Loucy (cell line): ENCODE measurements at regions not wholly inside any gene's neighbourhood (a gene's known extent, or its start where the extent isn't known, plus 50 kb on each side); places are given as distances from the start of the nearest gene placed in this dataset.
"Not testable (repeated sequence)": the region's sequence is repeated elsewhere in the genome, so short reads cannot be mapped to it uniquely, and the experiment has no call there.

Experiments used
- H2AFZ ChIP-seq: fragments of 200-600 bp; sonication (generic); 2 replicates; pipeline ENCODE4 v1.6.0; 2016; ENCODE audit warnings: antibody characterized with exemption, mild to moderate bottlenecking, low read length, moderate library complexity
- H3F3A ChIP-seq: fragments of 200-600 bp; 2 replicates; pipeline ENCODE4 v1.6.0; 2016; ENCODE audit warnings: antibody characterized with exemption, low read depth, mild to moderate bottlenecking
- H3K27me3 ChIP-seq: fragments of 200-600 bp; sonication (generic); 2 replicates; pipeline ENCODE4 v1.6.1; 2014; ENCODE audit warnings: low read length, mild to moderate bottlenecking; ENCODE audit not compliant: insufficient read depth, poor library complexity, severe bottlenecking
- H3K36me3 ChIP-seq: fragments of 200-600 bp; sonication (generic); 2 replicates; pipeline ENCODE4 v1.6.1; 2016; ENCODE audit warnings: low read length; ENCODE audit not compliant: insufficient read depth
- H3K4me1 ChIP-seq: fragments of 200-600 bp; sonication (generic); 2 replicates; pipeline ENCODE4 v1.5.1; 2014; ENCODE audit warnings: low read length, mild to moderate bottlenecking; ENCODE audit not compliant: insufficient read depth, poor library complexity, severe bottlenecking
- H3K4me2 ChIP-seq: fragments of 200-600 bp; sonication (generic); 2 replicates; pipeline ENCODE4 v1.6.0; 2014; ENCODE audit warnings: antibody characterized with exemption, low read length, low read depth, mild to moderate bottlenecking; ENCODE audit not compliant: poor library complexity, severe bottlenecking
- H3K4me3 ChIP-seq: fragments of 200-600 bp; sonication (generic); 2 replicates; pipeline ENCODE4 v1.5.1; 2014; ENCODE audit warnings: low read length, mild to moderate bottlenecking, mixed read lengths; ENCODE audit not compliant: poor library complexity, severe bottlenecking
- H3K79me2 ChIP-seq: fragments of 200-600 bp; sonication (generic); 2 replicates; pipeline ENCODE4 v1.6.1; 2014; ENCODE audit warnings: low read length; ENCODE audit not compliant: insufficient read depth
- H3K9ac ChIP-seq: fragments of 200-600 bp; sonication (generic); 2 replicates; pipeline ENCODE4 v1.6.0; 2014; ENCODE audit warnings: mild to moderate bottlenecking, low read depth, low read length, moderate library complexity; ENCODE audit not compliant: poor library complexity, severe bottlenecking
- H3K9me2 ChIP-seq: fragments of 200-600 bp; sonication (generic); replicated peaks from 2 replicates; pipeline ENCODE4 v1.6.1; 2016; ENCODE audit warnings: low read depth, low read length, mixed read lengths
- H3K9me3 ChIP-seq: fragments of 200-600 bp; sonication (generic); 2 replicates; pipeline ENCODE4 v1.6.1; 2014; ENCODE audit warnings: mild to moderate bottlenecking, antibody characterized with exemption, low read length, low read depth; ENCODE audit not compliant: insufficient read depth
- H4K20me1 ChIP-seq: fragments of 200-600 bp; sonication (generic); 2 replicates; pipeline ENCODE4 v1.6.0; 2014; ENCODE audit warnings: antibody characterized with exemption, low read length, mild to moderate bottlenecking; ENCODE audit not compliant: insufficient read depth, poor library complexity, severe bottlenecking
- CTCF ChIP-seq: fragments of 200-600 bp; sonication (generic); conservative IDR thresholded peaks from 2 replicates; pipeline ENCODE4 v1.5.1; 2014; ENCODE audit warnings: mild to moderate bottlenecking, antibody characterized with exemption, low read length
- EZH2phosphoT487 ChIP-seq: fragments of 200-600 bp; IDR thresholded peaks from 2 replicates; pipeline ENCODE4 v1.6.1; 2018; ENCODE audit warnings: antibody characterized with exemption, mild to moderate bottlenecking, moderate library complexity, borderline replicate concordance

GRCh38 chr5:103690676-103691075 is 128.1 kb upstream of the NUDT12 start:
- TF ChIP-seq CTCF (no peak), EZH2phosphoT487 (no peak)
- H3K27me3 ChIP-seq, result no peaks in the 10 kb centered on the region
- H4K20me1 ChIP-seq, result no peaks in the 10 kb centered on the region
- no peaks in the 10 kb centered on the region for H3K9me2 ChIP-seq
- no peaks in the 10 kb centered on the region for H3K9me3 ChIP-seq
- no peak overlapping the region for H3K4me2 ChIP-seq
- H3K79me2 ChIP-seq, result no peaks in the 10 kb centered on the region
- H2AFZ ChIP-seq, result no peak overlapping the region
- no peaks in the 10 kb centered on the region for H3K36me3 ChIP-seq
- no peaks in the 10 kb centered on the region for H3F3A ChIP-seq
- H3K9ac ChIP-seq, result no peak overlapping the region
- no peak overlapping the region for H3K4me3 ChIP-seq
- no peaks in the 10 kb centered on the region for H3K4me1 ChIP-seq

GRCh38 chr5:103679873-103680272 is 117.3 kb upstream of the NUDT12 start:
- no peaks in the 10 kb centered on the region for H3K27me3 ChIP-seq
- H3K36me3 ChIP-seq, result no peaks in the 10 kb centered on the region
- no peaks in the 10 kb centered on the region for H4K20me1 ChIP-seq
- no peak overlapping the region for H3K4me2 ChIP-seq
- H3K79me2 ChIP-seq, result no peaks in the 10 kb centered on the region
- H3K9me3 ChIP-seq, result no peaks in the 10 kb centered on the region
- no peaks in the 10 kb centered on the region for H3K9me2 ChIP-seq
- no peak overlapping the region for H2AFZ ChIP-seq
- no peak for TF ChIP-seq EZH2phosphoT487
- no peak for TF ChIP-seq CTCF
- no peaks in the 10 kb centered on the region for H3K4me1 ChIP-seq
- no peak overlapping the region for H3K4me3 ChIP-seq
- no peak overlapping the region for H3K9ac ChIP-seq
- no peaks in the 10 kb centered on the region for H3F3A ChIP-seq

GRCh38 chr5:103676198-103676597 is 113.6 kb upstream of the NUDT12 start:
- not testable (repeated sequence) for H3K4me3 ChIP-seq, H3K9me3 ChIP-seq, H3K4me1 ChIP-seq, H4K20me1 ChIP-seq, H3K9ac ChIP-seq, H2AFZ ChIP-seq, H3K4me2 ChIP-seq, H3K36me3 ChIP-seq, H3K27me3 ChIP-seq, H3F3A ChIP-seq, H3K9me2 ChIP-seq, H3K79me2 ChIP-seq

- TF ChIP-seq EZH2phosphoT487 (no peak), CTCF (no peak)
- Histone ChIP-seq H4K20me1 (no peaks in the 10 kb centered on the region), H3K27me3 (no peaks in the 10 kb centered on the region), H3K79me2 (no peaks in the 10 kb centered on the region), H3K36me3 (no peaks in the 10 kb centered on the region), H3F3A (no peaks in the 10 kb centered on the region), H3K9me2 (no peaks in the 10 kb centered on the region), H3K4me1 (no peaks in the 10 kb centered on the region), H3K9me3 (no peaks in the 10 kb centered on the region), H3K4me2 (no peak overlapping the region), H2AFZ (no peak overlapping the region), H3K4me3 (no peak overlapping the region), H3K9ac (no peak overlapping the region)
These were observed 112.2 kb upstream of the NUDT12 start for GRCh38 chr5:103674739-103675138.
